Glutamatergic neuron (in vitro differentiated cells): ENCODE measurements at regions not wholly inside any gene's neighbourhood (a gene's known extent, or its start where the extent isn't known, plus 50 kb on each side); places are given as distances from the start of the nearest gene placed in this dataset.

Source experiments
- DNase-seq: peaks from one replicate; pipeline ENCODE4 v3.0.0; 2022
- H3K27ac Mint-ChIP-seq: one replicate; pipeline ENCODE4 v1.8.0; 2020; ENCODE audit warnings: mild to moderate bottlenecking, mixed read lengths, inconsistent platforms; ENCODE audit not compliant: unreplicated experiment
- H3K27me3 Mint-ChIP-seq: one replicate; pipeline ENCODE4 v1.8.0; 2020; ENCODE audit warnings: mild to moderate bottlenecking, moderate library complexity, mixed read lengths, inconsistent platforms; ENCODE audit not compliant: unreplicated experiment
- H3K36me3 Mint-ChIP-seq: one replicate; pipeline ENCODE4 v1.8.0; 2020; ENCODE audit warnings: mild to moderate bottlenecking, mixed read lengths, inconsistent platforms; ENCODE audit not compliant: unreplicated experiment
- H3K4me1 Mint-ChIP-seq: one replicate; pipeline ENCODE4 v1.8.0; 2020; ENCODE audit warnings: mild to moderate bottlenecking, low read depth, mixed read lengths, inconsistent platforms; ENCODE audit not compliant: unreplicated experiment
- H3K4me3 Mint-ChIP-seq: one replicate; pipeline ENCODE4 v1.8.0; 2020; ENCODE audit warnings: mild to moderate bottlenecking, mixed read lengths, inconsistent platforms; ENCODE audit not compliant: unreplicated experiment
- H3K9me3 Mint-ChIP-seq: one replicate; pipeline ENCODE4 v1.8.0; 2020; ENCODE audit warnings: mild to moderate bottlenecking, moderate library complexity, mixed read lengths, inconsistent platforms; ENCODE audit not compliant: unreplicated experiment
- CTCF ChIP-seq: fragments of 200-600 bp; sonication (generic); IDR thresholded peaks from one replicate; pipeline ENCODE4 v1.5.0; 2021; ENCODE audit not compliant: partially characterized antibody, unreplicated experiment

- H3K36me3 Mint-ChIP-seq, result no peaks in the 10 kb centered on the region
- H3K9me3 Mint-ChIP-seq, result no peaks in the 10 kb centered on the region
- H3K27me3 Mint-ChIP-seq, result no peaks in the 10 kb centered on the region
- no peak for DNase-seq
- H3K4me3 Mint-ChIP-seq, result no peak overlapping the region
- no peak overlapping the region for H3K27ac Mint-ChIP-seq
- TF ChIP-seq CTCF, result no peak
- H3K4me1 Mint-ChIP-seq, result peaks cover 4% of the 10 kb centered on the region
Observed at GRCh38 chr1:229886636-229887035, 180.4 kb upstream of the GALNT2 start.

- no peak for TF ChIP-seq CTCF
- H3K4me3 Mint-ChIP-seq, result no peak overlapping the region
- DNase-seq, result no peak
- H3K9me3 Mint-ChIP-seq, result no peaks in the 10 kb centered on the region
- H3K36me3 Mint-ChIP-seq, result no peaks in the 10 kb centered on the region
- no peaks in the 10 kb centered on the region for H3K27me3 Mint-ChIP-seq
- peaks cover 4% of the 10 kb centered on the region for H3K4me1 Mint-ChIP-seq
- no peak overlapping the region for H3K27ac Mint-ChIP-seq
Observed at GRCh38 chr1:229887043-229887822, 179.8 kb upstream of the GALNT2 start.

GRCh38 chr1:229888157-229888556, 178.9 kb upstream of the GALNT2 start:
- H3K9me3 Mint-ChIP-seq, result no peaks in the 10 kb centered on the region
- H3K4me1 Mint-ChIP-seq, result no peaks in the 10 kb centered on the region
- DNase-seq, result no peak
- TF ChIP-seq CTCF, result no peak
- H3K27ac Mint-ChIP-seq, result no peak overlapping the region
- no peaks in the 10 kb centered on the region for H3K36me3 Mint-ChIP-seq
- no peaks in the 10 kb centered on the region for H3K27me3 Mint-ChIP-seq
- H3K4me3 Mint-ChIP-seq, result no peak overlapping the region

- DNase-seq, result no peak
- H3K27me3 Mint-ChIP-seq, result no peaks in the 10 kb centered on the region
- no peak overlapping the region for H3K4me3 Mint-ChIP-seq
- H3K36me3 Mint-ChIP-seq, result no peaks in the 10 kb centered on the region
- TF ChIP-seq CTCF, result no peak
- no peaks in the 10 kb centered on the region for H3K9me3 Mint-ChIP-seq
- H3K4me1 Mint-ChIP-seq, result no peaks in the 10 kb centered on the region
- no peak overlapping the region for H3K27ac Mint-ChIP-seq
Observed at GRCh38 chr1:229888561-229889001, 178.5 kb upstream of the GALNT2 start.

- no peak for TF ChIP-seq CTCF
- Mint-ChIP-seq H3K9me3 (no peaks in the 10 kb centered on the region), H3K36me3 (no peaks in the 10 kb centered on the region), H3K27ac (no peak overlapping the region), H3K4me3 (no peak overlapping the region), H3K4me1 (no peaks in the 10 kb centered on the region), H3K27me3 (no peaks in the 10 kb centered on the region)
- no peak for DNase-seq
Observed at GRCh38 chr1:229889031-229889517, 178.0 kb upstream of the GALNT2 start.
